Right renal pelvis (tissue), 4 donors: ENCODE measurements at regions not wholly inside any gene's neighbourhood (a gene's known extent, or its start where the extent isn't known, plus 50 kb on each side); places are given as distances from the start of the nearest gene placed in this dataset.
"Not testable (repeated sequence)": the region's sequence is repeated elsewhere in the genome, so short reads cannot be mapped to it uniquely, and the experiment has no call there.

Experiments
- DNase-seq, 4 donors: peaks; one replicate each; pipeline ENCODE4 v3.0.0-alpha.2; 2013; ENCODE audit warnings: low read depth in 4 of 4, low spot score in 3 of 4, missing footprints in 1 of 4

- no peak for DNase-seq
These were observed 270.6 kb downstream of the PCDH20 start for GRCh38 chr13:61144834-61145593.

DNA sequence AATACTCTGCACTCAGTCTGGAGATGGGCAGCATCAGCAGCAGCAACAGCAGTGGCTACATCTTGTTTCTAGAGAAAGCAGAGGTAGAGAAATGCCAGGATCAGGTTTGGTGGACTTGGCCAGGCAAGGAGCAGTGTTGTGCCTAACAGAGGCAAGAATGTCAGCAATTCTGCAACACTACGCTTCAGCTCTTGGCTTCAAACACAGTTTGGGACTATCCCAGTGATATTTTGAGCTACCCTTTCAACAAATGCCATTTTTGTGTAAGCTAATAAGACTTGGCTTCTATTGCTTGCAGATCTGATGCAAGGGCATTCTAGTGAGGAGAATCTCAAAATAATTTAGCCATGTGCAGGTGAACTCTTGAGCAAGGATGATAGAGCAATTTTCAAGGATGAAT lies 271.3 kb downstream of the PCDH20 start:
- no peak for DNase-seq

- no peak for DNase-seq
These were observed 273.1 kb downstream of the PCDH20 start for GRCh38 chr13:61142506-61142905.

- DNase-seq: no peak
These were observed 276.8 kb downstream of the PCDH20 start for GRCh38 chr13:61138857-61139256.

DNA sequence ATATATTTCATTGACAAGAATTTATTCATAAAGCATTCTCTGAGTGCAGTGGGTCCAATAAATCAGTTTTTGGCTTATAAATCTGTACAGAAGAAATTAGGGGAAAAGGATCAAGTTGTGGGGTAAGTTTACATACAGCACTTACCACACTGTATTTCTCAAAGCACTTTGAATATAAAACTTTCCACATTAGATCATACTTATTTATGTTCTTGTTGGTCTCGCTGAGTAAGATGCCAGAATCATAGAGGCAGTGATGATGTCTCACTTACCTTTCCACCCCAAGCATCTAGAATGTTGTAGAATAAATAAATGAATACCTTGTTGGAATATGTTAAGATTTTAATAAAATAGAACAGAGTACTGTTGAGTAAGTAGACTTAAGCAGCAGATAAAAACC lies 279.1 kb downstream of the PCDH20 start:
- DNase-seq: no peak

DNA sequence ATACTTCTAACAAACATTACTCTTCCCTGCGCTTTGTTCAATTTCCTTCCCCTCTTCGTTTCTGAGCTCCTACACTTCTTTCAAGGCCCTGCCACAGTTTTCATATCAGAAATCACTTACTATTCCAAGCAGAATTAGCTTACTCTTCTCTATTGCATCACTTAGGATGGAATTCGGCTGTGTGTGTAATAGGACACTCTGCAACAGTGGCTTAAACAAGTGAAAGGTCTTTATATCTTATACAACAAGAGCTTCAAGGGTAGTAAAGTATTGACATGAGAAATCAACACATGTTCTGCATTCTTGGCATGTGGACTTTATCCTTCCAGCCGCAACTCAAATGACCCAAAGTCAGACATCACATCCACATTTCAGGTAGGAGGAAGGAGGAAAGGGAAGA lies 279.6 kb downstream of the PCDH20 start:
- peak in 1 of 4 donors; percentile 3 for DNase-seq

GRCh38 chr13:61135583-61135982 lies 280.1 kb downstream of the PCDH20 start:
- no peak for DNase-seq

DNA sequence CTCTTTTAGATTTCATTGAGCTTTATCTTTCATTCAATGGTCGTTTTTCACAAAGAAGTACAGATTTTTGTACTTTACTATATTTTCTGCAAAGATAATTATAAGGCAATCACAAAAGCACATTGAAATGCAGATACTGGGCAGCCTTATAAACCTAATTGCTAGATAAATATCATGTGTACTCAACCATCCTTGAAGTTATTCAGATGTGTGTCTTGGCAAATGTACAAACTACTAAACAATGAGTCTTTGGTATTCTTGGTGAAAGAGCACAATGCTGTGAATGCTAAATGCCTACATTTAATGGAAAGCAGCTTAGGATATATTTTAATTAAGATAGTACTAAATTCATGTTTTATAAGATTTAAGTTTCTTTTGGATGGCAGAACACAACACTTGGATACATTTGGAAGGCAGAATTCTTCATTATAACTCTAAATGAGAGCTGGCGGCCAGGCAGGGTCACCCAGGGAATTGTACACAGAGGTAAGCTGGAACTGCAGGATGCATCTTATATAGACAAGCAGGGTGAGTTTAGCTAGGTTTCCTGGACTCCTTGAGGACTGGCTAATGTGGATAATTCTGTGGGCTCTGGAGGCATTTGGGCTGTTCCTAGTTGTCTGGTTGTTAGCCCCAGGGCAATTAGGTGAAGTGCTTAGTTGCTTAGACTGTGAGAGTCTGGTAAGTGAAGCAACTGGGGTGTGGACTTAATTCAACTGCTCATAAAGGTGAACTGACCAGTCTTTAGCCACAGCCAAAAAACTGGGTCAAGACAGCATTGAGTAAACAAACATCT lies 286.6 kb downstream of the PCDH20 start:
- DNase-seq: no peak

- DNase-seq: no peak
These were observed 291.9 kb downstream of the PCDH20 start for GRCh38 chr13:61123538-61124289.

DNA sequence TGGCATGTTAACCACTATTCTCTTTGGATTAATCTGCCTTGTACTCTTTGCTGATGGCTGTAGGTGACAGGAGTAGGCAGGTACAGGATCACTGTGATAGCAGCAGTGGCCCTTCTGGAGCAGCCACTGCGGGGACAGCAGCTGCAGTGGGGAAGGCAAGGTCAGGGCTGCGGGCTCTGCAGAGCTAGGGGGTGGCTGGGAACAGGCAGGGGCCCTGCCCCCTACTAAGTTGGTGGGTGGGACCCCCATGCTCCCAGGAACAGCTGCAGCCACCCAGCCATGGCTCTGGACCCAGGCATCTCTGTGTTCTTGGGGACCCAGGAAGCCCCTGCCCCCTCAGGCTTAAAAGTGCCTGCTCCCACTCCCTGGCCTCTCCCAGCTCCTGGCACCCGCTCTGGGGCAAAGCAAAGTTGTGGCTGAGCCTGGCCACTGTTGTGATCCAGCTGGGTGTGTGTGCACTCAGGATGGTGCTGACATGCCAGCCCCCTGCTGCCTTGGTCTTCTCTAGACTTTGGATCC lies 302.4 kb downstream of the PCDH20 start:
- no peak for DNase-seq

- DNase-seq: no peak
These were observed 304.1 kb downstream of the PCDH20 start for GRCh38 chr13:61111529-61111928.

DNA sequence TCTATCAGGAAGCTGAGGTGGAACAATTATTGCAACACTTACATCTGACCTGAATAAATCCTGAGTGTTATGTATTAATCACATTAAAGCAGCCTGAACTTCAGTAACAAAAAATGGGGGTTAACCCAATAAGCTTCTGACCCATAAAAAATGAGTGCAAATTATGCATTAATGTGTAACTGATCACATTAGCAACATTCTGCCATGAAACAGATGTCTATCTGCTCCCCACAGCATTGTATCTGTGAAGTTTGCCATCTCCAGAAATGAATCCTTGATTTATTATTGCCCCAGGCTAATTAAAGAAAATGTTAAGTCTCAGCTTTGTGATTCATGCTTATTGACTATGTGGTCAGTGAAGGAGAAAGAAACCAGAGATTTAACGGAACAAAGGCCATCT lies 304.9 kb downstream of the PCDH20 start:
- DNase-seq: no peak

- DNase-seq: no peak
These were observed 305.9 kb downstream of the PCDH20 start for GRCh38 chr13:61109741-61110140.

DNA sequence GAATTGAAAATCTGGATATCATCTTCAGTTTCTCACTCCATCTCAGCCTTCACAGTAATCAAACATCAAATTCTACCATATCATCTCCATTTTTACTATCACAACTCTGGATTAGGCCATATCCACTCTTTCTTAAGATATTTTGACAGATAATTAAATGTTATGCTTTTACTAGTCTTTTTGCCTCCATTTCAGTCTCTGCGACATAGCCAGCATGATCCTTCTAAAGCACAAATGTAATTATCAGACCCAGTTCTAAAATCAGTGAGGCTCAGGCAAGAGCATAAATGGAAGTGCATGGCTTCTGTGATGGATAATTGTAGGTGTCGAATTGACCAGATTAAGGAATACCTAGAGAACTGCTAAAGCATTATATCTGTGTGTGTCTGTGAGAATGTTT lies 307.7 kb downstream of the PCDH20 start:
- no peak for DNase-seq

- no peak for DNase-seq
These were observed 319.8 kb downstream of the PCDH20 start for GRCh38 chr13:61095885-61096284.

DNA sequence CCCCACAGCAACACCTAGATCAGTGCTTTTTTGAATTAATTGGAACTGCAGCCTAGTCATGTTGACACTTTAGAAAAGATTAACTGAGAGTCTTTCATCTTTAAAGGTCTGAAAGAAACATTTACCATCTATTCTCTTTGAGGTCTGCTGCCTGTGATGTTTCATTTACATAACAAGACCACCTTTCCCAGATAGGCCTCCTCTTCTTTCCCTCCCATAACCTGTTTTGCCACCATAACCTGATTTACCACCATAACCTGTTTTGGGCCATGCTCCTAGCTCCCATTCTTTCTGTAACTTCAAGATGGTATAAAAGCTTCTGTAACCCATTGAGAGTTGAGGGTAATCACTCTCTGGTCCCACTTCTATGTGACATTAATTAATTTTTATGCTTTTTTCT lies 320.8 kb downstream of the PCDH20 start:
- no peak for DNase-seq

DNA sequence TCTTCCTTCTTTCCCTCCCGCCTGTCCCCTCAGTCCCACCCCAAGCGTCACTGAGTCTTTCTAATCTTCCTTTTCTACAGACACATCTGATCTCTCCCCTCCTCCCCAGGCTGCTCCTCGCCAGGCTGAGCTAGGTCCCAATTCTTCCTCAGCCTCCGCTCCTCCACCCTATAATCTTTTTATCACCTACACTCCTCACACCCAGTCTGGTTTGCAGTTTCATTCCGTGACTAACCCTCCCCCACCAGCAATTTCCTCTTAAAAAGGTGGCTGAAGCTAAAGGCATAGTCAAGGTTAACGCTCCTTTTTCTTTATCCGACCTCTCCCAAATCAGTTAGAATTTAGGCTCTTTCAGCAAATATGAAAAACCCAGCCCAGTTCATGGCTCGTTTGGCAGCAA lies 325.8 kb downstream of the PCDH20 start:
- not testable (repeated sequence) for DNase-seq

- DNase-seq: no peak
These were observed 329.6 kb downstream of the PCDH20 start for GRCh38 chr13:61086087-61086486.

DNA sequence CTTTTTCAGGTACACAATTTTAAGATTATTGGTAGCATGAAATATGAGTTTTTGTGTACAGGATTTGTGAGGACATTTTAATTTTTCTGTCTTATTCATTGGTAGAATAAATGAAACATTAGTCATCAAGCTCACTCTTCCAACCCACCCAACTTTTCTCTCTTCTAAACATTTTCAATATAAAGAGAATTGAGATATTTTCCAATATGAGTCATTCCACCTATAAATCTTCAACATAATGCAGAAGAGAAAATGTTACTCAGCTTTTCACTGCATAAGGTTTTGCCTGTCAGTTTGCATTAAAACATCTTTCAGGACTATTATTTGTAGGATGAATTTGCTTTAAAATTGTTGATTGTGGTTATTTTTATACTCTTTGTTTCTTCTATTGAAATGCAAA lies 330.7 kb downstream of the PCDH20 start:
- no peak for DNase-seq

- no peak for DNase-seq
These were observed 336.5 kb downstream of the PCDH20 start for GRCh38 chr13:61078976-61079770.
